CD4-positive, alpha-beta memory T cell (primary cell): ENCODE measurements at regions not wholly inside any gene's neighbourhood (a gene's known extent, or its start where the extent isn't known, plus 50 kb on each side); places are given as distances from the start of the nearest gene placed in this dataset.
A peak's percentile ranks its signal among the peaks of the same experiment; 100 is the strongest.
"Not testable (repeated sequence)": the region's sequence is repeated elsewhere in the genome, so short reads cannot be mapped to it uniquely, and the experiment has no call there.

Experiments used
- CTCF ChIA-PET: fragments of 350-600 bp; sonication (Branson Sonifier 250); formaldehyde crosslinking; loops from one replicate; lab custom pipeline; 2021; ENCODE audit warnings: inconsistent platforms; ENCODE audit not compliant: partially characterized antibody; lab: Charles Lee
- POLR2A ChIA-PET: fragments of 350-600 bp; sonication (Branson Sonifier 250); formaldehyde crosslinking; loops from one replicate; lab custom pipeline; 2021; ENCODE audit not compliant: partially characterized antibody; lab: Charles Lee
- DNase-seq, 5 donors: peaks; one replicate each; pipeline versions ENCODE4 v3.0.0 to v3.0.0-alpha.2; 2020 to 2022; ENCODE audit warnings: mixed read lengths in 1 of 5
- H3K27ac ChIP-seq: one replicate; pipeline ENCODE4 v1.7.0; 2013; ENCODE audit warnings: low read depth, low read length
- H3K27me3 ChIP-seq: 2 replicates; pipeline ENCODE4 v1.7.0; 2013; ENCODE audit warnings: mild to moderate bottlenecking, low read length, moderate library complexity; ENCODE audit not compliant: insufficient read depth
- H3K36me3 ChIP-seq: 2 replicates; pipeline ENCODE4 v1.7.0; 2013; ENCODE audit warnings: mild to moderate bottlenecking, low read length, moderate library complexity; ENCODE audit not compliant: insufficient read depth
- H3K4me1 ChIP-seq: 2 replicates; pipeline ENCODE4 v1.7.0; 2013; ENCODE audit warnings: mild to moderate bottlenecking, low read length, moderate library complexity; ENCODE audit not compliant: insufficient read depth
- H3K4me3 ChIP-seq, 2 donors: one replicate each; pipeline ENCODE4 v1.7.0; 2013; ENCODE audit warnings: low read length in 2 of 2, mild to moderate bottlenecking in 1 of 2
- H3K9me3 ChIP-seq, 2 donors: one replicate each; pipeline ENCODE4 v1.7.0; 2013; ENCODE audit warnings: low read length in 2 of 2, control low read depth in 1 of 2; ENCODE audit not compliant: control insufficient read depth in 1 of 2
- H3K27ac Mint-ChIP-seq, 7 donors: one replicate each; pipeline ENCODE4 v1.8.0; 2020 to 2021; ENCODE audit warnings: mixed read lengths in 7 of 7, mild to moderate bottlenecking in 6 of 7, inconsistent platforms in 3 of 7, moderate library complexity in 3 of 7
- H3K27me3 Mint-ChIP-seq, 2 donors: one replicate each; pipeline ENCODE4 v1.8.0; 2020 to 2021; ENCODE audit warnings: mixed read lengths in 2 of 2
- H3K36me3 Mint-ChIP-seq, 2 donors: one replicate each; pipeline ENCODE4 v1.8.0; 2020 to 2021; ENCODE audit warnings: mixed read lengths in 2 of 2, inconsistent platforms in 1 of 2, mild to moderate bottlenecking in 1 of 2
- H3K4me1 Mint-ChIP-seq, 4 donors: one replicate each; pipeline ENCODE4 v1.8.0; 2020 to 2021; ENCODE audit warnings: mixed read lengths in 4 of 4, mild to moderate bottlenecking in 1 of 4
- H3K4me3 Mint-ChIP-seq, 8 donors: one replicate each; pipeline ENCODE4 v1.8.0; 2020 to 2021; ENCODE audit warnings: mixed read lengths in 8 of 8, mild to moderate bottlenecking in 7 of 8, moderate library complexity in 6 of 8, inconsistent platforms in 3 of 8
- H3K9me3 Mint-ChIP-seq, 8 donors: one replicate each; pipeline ENCODE4 v1.8.0; 2020 to 2021; ENCODE audit warnings: mixed read lengths in 8 of 8, mild to moderate bottlenecking in 5 of 8, inconsistent platforms in 3 of 8, moderate library complexity in 1 of 8
- intact Hi-C: fragments of 100-400 bp; cut with micrococcal nuclease; formaldehyde crosslinking; loops from one replicate; pipeline ENCODE4 v1.15.1; 2023

DNA sequence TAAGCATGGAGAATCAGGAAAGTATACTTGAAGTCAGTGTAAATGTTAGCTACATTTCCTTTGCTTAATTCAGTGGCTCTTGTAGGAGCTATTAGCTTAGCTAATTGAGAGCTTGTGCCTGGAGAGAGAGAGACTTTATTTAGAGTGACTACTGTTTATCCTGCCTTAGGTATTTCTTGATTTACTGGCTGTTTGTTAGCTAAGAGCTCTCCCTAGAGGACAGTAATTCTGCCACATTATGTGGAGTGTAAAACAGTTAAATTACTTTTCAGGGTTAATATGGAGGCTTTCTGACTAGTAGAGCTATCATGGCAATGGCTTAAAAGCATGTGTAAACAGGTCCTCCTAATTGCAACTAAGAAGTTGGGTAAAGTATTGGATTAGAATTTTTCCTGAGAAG, 306.5 kb upstream of the TECRL start:
- H3K4me1 Mint-ChIP-seq: no peaks in the 10 kb centered on the region
- intact Hi-C loops: no loop called here
- no peaks in the 10 kb centered on the region for H3K27me3 Mint-ChIP-seq
- no peaks in the 10 kb centered on the region for H3K36me3 Mint-ChIP-seq
- no peak overlapping the region for H3K27ac Mint-ChIP-seq
- Histone ChIP-seq H3K9me3 (no peaks in the 10 kb centered on the region), H3K36me3 (no peaks in the 10 kb centered on the region), H3K27me3 (no peaks in the 10 kb centered on the region), H3K27ac (no peak overlapping the region), H3K4me1 (no peaks in the 10 kb centered on the region), H3K4me3 (no peak overlapping the region)
- peaks cover 0 to 3% (median 0%) of the 10 kb centered on the region in 8 donors for H3K9me3 Mint-ChIP-seq
- no peak overlapping the region for H3K4me3 Mint-ChIP-seq
- CTCF ChIA-PET: no interaction called here
- no peak for DNase-seq
- POLR2A ChIA-PET: no interaction called here

DNA sequence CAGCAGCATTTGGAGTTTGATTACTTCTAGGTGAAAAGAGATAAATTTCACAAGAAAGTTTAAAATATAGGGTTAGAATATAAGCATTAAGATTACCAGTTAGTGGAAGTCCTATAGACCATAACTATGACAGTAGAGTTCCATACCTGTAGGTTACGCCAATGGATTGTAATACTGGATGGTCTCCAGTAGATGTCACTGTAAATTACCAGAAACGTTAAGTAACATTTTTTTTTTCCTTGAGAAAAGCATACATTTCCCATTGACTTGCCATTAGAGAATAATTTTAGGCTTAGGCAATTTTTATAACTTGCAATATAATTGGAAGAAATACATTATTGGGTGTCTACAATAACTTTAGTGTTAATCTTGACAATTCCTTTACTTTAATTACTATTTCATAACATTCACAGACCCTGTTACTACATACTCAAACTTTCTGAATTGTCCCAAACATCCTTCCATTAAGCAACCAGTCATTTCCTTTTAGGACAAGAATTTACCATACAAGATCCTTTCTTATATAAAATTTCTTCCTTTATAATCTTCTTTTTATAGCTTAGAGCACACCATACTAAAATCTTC, 304.1 kb upstream of the TECRL start:
- ChIA-PET POLR2A (no interaction called here), CTCF (no interaction called here)
- Histone ChIP-seq H3K4me1 (no peaks in the 10 kb centered on the region), H3K4me3 (no peak overlapping the region), H3K27me3 (no peaks in the 10 kb centered on the region), H3K27ac (no peak overlapping the region), H3K36me3 (no peaks in the 10 kb centered on the region), H3K9me3 (no peaks in the 10 kb centered on the region)
- H3K4me1 Mint-ChIP-seq: no peaks in the 10 kb centered on the region
- no peaks in the 10 kb centered on the region for H3K27me3 Mint-ChIP-seq
- H3K27ac Mint-ChIP-seq: peak overlapping the region in 1 of 7 donors; percentile 49
- H3K4me3 Mint-ChIP-seq: no peak overlapping the region
- peaks cover 0 to 3% (median 0%) of the 10 kb centered on the region in 8 donors for H3K9me3 Mint-ChIP-seq
- intact Hi-C loops: no loop called here
- no peaks in the 10 kb centered on the region for H3K36me3 Mint-ChIP-seq
- DNase-seq: no peak

DNA sequence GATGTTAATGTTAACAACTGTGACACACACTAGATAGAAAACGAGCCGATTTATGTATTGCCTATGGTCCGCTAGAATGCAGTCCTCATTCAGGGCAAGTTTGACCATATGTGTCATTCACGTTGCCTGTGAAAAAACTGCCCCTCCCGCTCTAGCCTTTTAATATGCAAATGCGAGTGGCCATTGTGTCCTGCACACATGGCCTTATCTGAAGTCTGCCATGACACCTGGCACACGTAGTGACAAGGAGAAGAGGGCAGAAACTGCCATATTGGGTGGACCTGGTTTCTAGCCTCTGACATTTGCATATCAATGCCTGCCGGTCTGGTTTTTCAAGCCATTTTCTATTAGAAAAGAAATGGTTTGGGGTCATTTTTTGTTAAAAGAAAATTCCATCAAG, 303.3 kb upstream of the TECRL start:
- no peak for DNase-seq
- CTCF ChIA-PET: no interaction called here
- Mint-ChIP-seq H3K36me3 (no peaks in the 10 kb centered on the region), H3K27me3 (no peaks in the 10 kb centered on the region), H3K4me1 (no peaks in the 10 kb centered on the region), H3K9me3 (no peaks in the 10 kb centered on the region), H3K27ac (no peak overlapping the region), H3K4me3 (no peak overlapping the region)
- intact Hi-C loops: no loop called here
- no peak overlapping the region for H3K27ac ChIP-seq
- no peaks in the 10 kb centered on the region for H3K27me3 ChIP-seq
- no peak overlapping the region for H3K4me3 ChIP-seq
- POLR2A ChIA-PET: no interaction called here
- no peaks in the 10 kb centered on the region for H3K9me3 ChIP-seq
- no peaks in the 10 kb centered on the region for H3K4me1 ChIP-seq
- H3K36me3 ChIP-seq: no peaks in the 10 kb centered on the region

DNA sequence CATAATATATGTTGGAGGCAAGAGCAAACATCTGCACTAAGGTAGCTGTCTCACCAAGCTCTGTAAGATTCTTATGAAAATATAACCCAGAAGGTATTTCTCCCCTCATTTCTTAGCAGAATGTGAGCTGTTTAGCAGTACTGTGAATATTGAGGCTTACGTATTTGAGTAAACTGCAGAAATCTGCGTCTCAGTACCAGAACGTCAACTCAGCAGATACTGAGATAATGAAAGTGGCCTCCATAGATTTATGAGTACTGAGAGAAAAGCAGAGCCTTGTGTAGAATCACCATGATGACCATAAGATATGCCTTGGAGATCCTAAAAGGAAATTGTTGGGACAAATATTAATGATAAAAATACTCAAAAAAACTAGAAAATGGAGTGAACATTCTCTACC, 296.7 kb upstream of the TECRL start:
- CTCF ChIA-PET: interaction anchor here (0.6 kb wide), 1 partner anchor 84 kb away, joined by 3 read pairs; no protein-coding TSS in a partner anchor

DNA sequence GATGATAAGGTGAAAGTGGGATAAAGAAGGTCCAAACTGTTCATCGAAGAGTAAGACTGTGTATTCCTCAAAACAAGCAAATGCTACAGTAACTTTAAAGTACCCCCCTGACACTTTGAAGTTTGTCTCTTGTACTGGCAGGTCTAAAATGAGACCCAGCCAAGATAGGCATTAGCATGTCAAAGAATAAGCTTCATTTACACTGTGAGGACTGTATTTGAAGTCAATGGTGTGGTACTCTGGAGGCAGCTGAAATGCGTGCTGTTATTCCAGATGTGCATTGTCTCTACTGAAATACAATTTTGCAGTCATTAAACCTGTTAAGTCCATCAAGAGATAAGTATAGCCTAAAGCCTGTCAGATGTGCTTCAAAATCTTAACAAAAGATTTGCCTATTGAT, 288.9 kb upstream of the TECRL start:
- no peaks in the 10 kb centered on the region for H3K36me3 ChIP-seq
- H3K4me1 ChIP-seq: no peaks in the 10 kb centered on the region
- H3K27me3 Mint-ChIP-seq: no peaks in the 10 kb centered on the region
- intact Hi-C loops: no loop called here
- H3K27ac ChIP-seq: no peak overlapping the region
- ChIA-PET POLR2A (no interaction called here), CTCF (no interaction called here)
- peaks cover 0 to 9% (median 3%) of the 10 kb centered on the region in 8 donors for H3K9me3 Mint-ChIP-seq
- H3K27me3 ChIP-seq: no peaks in the 10 kb centered on the region
- no peak overlapping the region for H3K4me3 Mint-ChIP-seq
- no peaks in the 10 kb centered on the region for H3K9me3 ChIP-seq
- no peak overlapping the region for H3K4me3 ChIP-seq
- no peak for DNase-seq
- H3K4me1 Mint-ChIP-seq: no peaks in the 10 kb centered on the region
- no peak overlapping the region for H3K27ac Mint-ChIP-seq
- H3K36me3 Mint-ChIP-seq: no peaks in the 10 kb centered on the region

More for the DNA sequence above, 296.7 kb upstream of the TECRL start:
- no peaks in the 10 kb centered on the region for H3K9me3 ChIP-seq
- H3K27me3 Mint-ChIP-seq: no peaks in the 10 kb centered on the region
- no peaks in the 10 kb centered on the region for H3K4me1 ChIP-seq
- no peaks in the 10 kb centered on the region for H3K27me3 ChIP-seq
- H3K36me3 Mint-ChIP-seq: no peaks in the 10 kb centered on the region
- H3K9me3 Mint-ChIP-seq: peaks cover 0 to 12% (median 1%) of the 10 kb centered on the region in 8 donors
- no peaks in the 10 kb centered on the region for H3K4me1 Mint-ChIP-seq
- no peak for DNase-seq
- no peak overlapping the region for H3K4me3 ChIP-seq
- H3K4me3 Mint-ChIP-seq: no peak overlapping the region
- no peaks in the 10 kb centered on the region for H3K36me3 ChIP-seq
- POLR2A ChIA-PET: no interaction called here
- H3K27ac Mint-ChIP-seq: no peak overlapping the region
- H3K27ac ChIP-seq: no peak overlapping the region
- intact Hi-C loops: no loop called here

DNA sequence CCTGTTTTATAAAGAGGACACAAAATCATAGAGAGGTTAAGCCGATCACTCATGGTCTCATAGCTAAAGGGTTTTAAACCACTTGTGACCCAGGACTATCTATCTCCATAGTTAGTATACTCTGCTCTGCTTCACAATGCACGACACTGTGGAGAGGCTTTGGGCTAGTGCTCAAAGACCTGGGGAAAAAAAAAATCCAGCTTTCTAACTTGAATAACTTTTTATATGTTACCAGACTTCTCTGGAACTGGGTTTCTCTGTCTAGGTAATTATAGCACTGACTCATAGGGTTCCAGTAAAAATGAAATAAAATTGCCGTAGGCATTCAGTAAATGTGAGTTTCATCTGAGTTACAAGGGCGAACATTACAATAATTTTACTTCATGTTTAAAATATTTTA, 273.7 kb upstream of the TECRL start:
- no peaks in the 10 kb centered on the region for H3K36me3 ChIP-seq
- peaks cover 2 to 10% (median 4%) of the 10 kb centered on the region in 8 donors for H3K9me3 Mint-ChIP-seq
- intact Hi-C loops: no loop called here
- DNase-seq: no peak
- H3K4me3 ChIP-seq: no peak overlapping the region
- ChIA-PET POLR2A (no interaction called here), CTCF (no interaction called here)
- no peak overlapping the region for H3K27ac Mint-ChIP-seq
- H3K36me3 Mint-ChIP-seq: no peaks in the 10 kb centered on the region
- no peaks in the 10 kb centered on the region for H3K4me1 Mint-ChIP-seq
- H3K9me3 ChIP-seq: no peaks in the 10 kb centered on the region
- no peaks in the 10 kb centered on the region for H3K4me1 ChIP-seq
- H3K4me3 Mint-ChIP-seq: no peak overlapping the region
- no peak overlapping the region for H3K27ac ChIP-seq
- no peaks in the 10 kb centered on the region for H3K27me3 ChIP-seq
- no peaks in the 10 kb centered on the region for H3K27me3 Mint-ChIP-seq

DNA sequence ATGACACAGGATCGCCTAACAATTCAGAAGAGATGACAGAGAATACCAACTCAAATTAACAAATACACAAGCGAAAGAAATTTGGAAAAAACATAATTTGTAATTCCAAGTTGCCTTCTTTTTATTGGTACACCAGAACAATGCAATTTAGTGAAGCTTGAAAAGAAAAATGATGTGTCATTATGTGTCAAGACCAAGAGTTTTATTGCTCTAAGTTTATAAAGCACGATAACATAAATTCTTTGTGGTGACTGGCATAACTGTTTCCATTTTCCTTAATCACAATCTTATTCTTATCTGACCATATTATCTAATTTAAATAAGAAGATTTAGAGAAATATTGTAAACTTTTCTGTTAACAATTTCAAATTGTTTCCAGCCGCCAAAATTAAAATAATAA, 273.2 kb upstream of the TECRL start:
- ChIA-PET POLR2A (no interaction called here), CTCF (no interaction called here)
- Mint-ChIP-seq H3K27me3 (no peaks in the 10 kb centered on the region), H3K4me1 (no peaks in the 10 kb centered on the region), H3K9me3 (peaks cover 1 to 7% (median 2%) of the 10 kb centered on the region in 8 donors), H3K4me3 (no peak overlapping the region), H3K27ac (no peak overlapping the region), H3K36me3 (no peaks in the 10 kb centered on the region)
- no peaks in the 10 kb centered on the region for H3K4me1 ChIP-seq
- DNase-seq: no peak
- no peak overlapping the region for H3K4me3 ChIP-seq
- intact Hi-C loops: no loop called here
- H3K27me3 ChIP-seq: no peaks in the 10 kb centered on the region
- no peaks in the 10 kb centered on the region for H3K9me3 ChIP-seq
- no peak overlapping the region for H3K27ac ChIP-seq
- no peaks in the 10 kb centered on the region for H3K36me3 ChIP-seq

DNA sequence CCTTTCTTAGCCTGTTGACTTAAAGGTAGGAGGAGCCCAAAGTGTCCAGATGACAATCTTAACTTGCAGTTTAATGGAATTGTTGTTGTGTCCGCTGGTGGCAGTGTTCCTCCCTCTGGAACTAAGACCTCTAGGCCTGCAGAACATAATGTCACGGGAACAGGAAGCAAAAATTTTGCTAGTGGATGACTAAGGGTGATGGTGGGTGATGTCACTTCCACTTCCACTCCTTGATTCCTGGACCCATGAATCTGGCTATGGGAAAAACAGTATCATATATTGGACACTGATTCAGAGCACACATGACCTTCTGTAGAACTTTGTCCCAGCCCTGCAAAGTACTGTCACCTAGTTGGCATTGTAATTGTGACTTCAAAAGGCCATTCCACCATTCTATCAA, 263.9 kb upstream of the TECRL start:
- CTCF ChIA-PET, DNase-seq, H3K36me3 ChIP-seq, H3K9me3 ChIP-seq, POLR2A ChIA-PET, H3K4me3 ChIP-seq, H3K27me3 ChIP-seq, H3K27ac Mint-ChIP-seq, H3K4me1 Mint-ChIP-seq, H3K27me3 Mint-ChIP-seq, H3K4me1 ChIP-seq, H3K27ac ChIP-seq, H3K4me3 Mint-ChIP-seq, H3K36me3 Mint-ChIP-seq, intact Hi-C loops: not testable (repeated sequence)
- H3K9me3 Mint-ChIP-seq: peaks cover 0 to 31% (median 11%) of the 10 kb centered on the region in 8 donors
